GM12872 (cell line): ENCODE measurements at regions not wholly inside any gene's neighbourhood (a gene's known extent, or its start where the extent isn't known, plus 50 kb on each side); places are given as distances from the start of the nearest gene placed in this dataset.

Experiments used
- TF ChIP-seq, protein P1 (sequence below): IDR thresholded peaks from 3 replicates; pipeline ENCODE4 v1.5.1; 2011; ENCODE audit warnings: low read depth, mild to moderate bottlenecking, low read length, moderate library complexity; ENCODE audit not compliant: insufficient read depth

DNA sequence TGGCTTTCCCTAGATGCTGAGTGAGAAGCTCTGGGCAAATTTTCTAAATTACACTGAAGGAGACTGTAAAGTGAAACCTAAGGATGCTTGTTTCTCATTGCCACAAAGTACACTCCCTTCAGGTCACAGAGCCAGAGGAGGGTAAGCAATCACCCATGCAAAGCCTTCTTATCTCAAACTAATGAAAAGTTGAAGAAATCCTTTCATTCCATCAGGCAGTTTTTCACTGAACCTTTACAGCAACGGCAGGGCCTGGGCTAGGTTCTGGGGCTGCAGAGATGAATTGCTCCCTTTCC is 106.2 kb downstream of the RASSF10 start:
- TF ChIP-seq, protein P1, sequence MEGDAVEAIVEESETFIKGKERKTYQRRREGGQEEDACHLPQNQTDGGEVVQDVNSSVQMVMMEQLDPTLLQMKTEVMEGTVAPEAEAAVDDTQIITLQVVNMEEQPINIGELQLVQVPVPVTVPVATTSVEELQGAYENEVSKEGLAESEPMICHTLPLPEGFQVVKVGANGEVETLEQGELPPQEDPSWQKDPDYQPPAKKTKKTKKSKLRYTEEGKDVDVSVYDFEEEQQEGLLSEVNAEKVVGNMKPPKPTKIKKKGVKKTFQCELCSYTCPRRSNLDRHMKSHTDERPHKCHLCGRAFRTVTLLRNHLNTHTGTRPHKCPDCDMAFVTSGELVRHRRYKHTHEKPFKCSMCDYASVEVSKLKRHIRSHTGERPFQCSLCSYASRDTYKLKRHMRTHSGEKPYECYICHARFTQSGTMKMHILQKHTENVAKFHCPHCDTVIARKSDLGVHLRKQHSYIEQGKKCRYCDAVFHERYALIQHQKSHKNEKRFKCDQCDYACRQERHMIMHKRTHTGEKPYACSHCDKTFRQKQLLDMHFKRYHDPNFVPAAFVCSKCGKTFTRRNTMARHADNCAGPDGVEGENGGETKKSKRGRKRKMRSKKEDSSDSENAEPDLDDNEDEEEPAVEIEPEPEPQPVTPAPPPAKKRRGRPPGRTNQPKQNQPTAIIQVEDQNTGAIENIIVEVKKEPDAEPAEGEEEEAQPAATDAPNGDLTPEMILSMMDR: no peak

DNA sequence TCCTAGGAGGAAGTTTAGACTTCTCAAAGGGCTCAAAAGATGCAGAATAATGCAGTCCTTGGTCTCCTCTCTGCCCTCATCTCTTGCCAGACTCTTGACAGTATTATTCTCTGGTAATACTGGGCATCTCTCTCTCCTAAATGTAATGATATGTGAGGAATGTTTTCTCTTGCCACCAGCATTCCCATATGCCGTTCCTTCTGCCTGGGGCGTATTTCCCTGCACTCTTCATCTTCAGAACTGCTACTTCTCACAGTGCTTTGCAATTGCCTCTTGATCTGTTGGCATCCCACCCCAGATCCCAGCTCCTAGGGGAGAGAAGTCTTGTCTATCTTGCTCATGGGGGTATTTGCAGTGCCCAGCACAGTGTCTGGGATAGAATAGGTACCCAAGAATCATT is 107.4 kb downstream of the RASSF10 start:
- TF ChIP-seq, protein P1: no peak

DNA sequence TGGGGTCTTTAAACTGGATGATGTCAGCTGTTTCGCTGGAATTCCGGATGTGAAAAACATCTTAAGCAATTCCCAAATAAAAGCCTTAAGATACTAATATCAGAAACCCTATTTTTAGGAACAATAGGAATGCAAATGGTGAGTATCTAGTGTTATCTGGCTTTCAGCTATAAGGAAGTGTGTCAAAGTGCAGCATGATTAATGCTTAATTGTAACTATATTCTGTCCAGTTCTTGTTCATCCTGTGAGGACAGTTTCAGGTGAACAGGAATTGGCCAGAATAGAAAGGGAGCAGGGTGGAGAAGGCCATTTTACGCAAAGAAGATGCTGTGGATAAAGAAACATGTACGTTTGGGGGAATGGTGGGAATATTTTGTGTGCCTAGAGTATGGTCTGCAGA is 108.2 kb downstream of the RASSF10 start:
- TF ChIP-seq, protein P1: no peak

DNA sequence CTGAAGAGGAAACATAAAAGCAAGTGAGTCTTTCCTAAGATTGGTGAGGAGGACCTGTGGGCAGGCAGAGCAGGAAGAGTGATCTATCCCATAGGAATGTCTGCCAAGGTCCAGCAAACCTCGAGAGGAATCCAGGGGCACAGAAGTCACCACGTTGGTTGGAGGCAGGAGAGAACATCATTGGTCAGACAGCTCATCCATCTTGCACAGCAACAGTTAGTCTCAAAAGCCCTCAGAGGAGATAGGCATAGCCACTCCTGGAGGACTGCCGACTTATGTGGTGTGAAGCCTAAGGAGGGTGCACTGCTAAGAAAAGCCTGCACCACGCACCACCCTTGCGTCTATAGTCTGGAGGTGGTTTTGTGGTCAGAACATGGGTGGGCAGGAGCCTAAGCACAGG is 109.1 kb downstream of the RASSF10 start:
- TF ChIP-seq, protein P1: no peak

DNA sequence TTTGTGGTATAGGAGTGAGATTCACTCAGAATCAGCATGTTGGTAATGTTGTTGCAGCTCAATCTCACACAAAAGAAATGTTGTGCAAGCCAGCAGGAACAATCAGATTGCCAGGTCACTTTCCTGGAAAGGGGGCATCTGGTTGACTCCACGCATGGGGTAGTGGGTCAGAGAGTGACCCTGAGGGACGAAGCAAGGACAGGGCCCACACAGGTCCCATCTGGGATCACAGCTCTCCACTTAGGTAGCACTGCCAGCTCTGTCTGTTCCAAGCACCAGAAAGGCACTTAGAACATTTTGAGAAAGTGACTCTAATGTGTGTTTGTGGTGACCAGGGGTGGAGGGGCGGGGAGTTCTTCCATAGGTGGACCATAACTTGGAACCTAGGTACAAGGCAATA is 109.5 kb downstream of the RASSF10 start:
- TF ChIP-seq, protein P1: no peak

DNA sequence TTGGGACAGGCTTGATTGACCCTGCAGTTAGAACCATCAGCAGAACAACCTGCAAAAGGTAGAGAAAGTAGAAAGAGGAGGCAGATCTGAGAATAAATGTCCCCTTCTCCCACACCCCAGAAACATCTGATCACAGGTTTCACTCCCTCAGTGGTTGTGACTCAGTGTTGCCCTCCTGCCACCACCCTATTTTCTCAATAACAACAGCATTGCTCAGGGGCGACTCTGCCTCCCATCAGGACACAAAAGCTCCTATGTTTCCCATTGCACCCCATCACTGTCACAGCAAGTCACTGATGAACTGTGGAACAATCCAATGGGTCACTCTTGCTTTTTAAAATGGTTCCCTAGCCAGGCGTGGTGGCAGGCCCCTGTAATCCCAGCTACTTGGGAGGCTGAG is 110.2 kb downstream of the RASSF10 start:
- TF ChIP-seq, protein P1: no peak

DNA sequence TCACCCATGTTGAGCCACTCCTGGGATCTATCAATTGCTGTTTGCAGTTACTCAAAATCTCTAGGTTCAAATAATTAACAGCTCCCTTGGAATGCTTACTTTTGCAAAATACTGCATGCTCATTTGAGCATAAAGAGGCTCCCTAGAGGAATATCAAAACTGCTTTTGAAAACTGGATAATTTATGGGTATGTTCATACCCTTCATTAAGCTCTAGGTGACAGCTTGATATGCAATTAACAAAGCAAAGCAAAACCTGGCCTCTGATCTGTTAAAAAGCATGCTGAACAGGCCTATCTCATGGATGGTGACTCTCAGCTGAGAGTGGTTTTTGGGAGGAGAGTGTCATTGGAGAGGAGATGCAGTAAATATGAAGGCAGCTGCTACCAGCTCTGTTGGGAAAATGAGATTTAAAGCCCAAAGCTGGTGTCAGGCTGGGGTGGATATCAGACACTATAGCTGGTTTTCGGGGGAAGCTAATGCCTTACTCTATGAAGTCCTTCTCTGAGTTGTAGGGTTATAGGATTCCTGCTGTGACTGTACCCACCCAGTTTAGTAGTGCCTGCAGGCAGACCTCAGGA is 110.9 kb downstream of the RASSF10 start:
- TF ChIP-seq, protein P1: no peak

DNA sequence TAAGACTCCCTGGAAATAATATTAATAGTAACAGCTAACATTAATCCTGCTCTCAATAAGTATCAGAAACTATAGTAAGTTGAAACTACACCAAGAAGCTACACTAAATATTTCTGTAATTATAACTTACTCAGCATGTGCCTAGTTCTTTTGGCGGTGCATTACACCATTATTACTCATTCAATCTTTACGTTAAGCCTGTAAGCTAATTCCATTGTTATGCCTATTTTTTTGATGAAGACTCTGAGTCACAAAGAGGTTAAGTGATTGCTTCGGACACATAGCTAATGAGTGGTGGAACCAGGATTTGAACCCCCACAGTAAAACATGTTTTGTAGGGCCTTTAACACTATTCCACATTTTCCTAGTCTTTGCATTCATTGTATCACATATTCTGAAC is 111.6 kb downstream of the RASSF10 start:
- TF ChIP-seq, protein P1: no peak
